ENCODE measurements at regions not wholly inside any gene's neighbourhood (a gene's known extent, or its start where the extent isn't known, plus 50 kb on each side); places are given as distances from the start of the nearest gene placed in this dataset.
"Not testable (repeated sequence)": the region's sequence is repeated elsewhere in the genome, so short reads cannot be mapped to it uniquely, and the experiment has no call there.

DNA sequence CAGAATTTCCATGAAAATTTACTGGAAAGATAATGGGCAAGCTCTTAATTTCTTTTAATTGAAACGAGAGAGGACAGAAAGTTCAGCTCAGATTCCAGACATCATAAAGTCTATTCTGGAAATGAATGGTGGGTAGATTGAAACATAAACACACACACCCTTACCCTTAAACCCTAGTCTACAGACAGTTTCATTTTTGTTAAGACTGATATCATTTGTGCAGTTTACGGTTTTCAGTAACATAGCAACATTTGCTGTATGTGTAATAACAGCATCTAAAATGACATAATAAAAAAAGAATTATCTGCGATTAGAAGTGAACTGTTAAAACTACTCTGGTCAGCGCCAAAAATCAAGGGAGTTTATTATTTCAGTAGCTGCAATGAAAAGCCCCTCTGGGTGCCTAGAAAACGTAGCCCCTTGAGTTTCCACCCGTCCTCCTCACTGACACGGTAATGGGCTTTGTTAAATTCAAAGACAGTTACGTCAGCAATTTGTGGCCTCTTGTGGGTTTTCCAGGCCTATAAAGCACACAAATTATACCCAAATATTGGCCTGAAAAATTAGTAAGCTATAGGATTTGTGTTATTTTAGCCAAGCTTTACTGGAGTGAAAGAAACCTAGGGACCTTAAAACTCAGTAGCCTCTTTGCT, 520.6 kb upstream of the SOX9 start:
- no peak for DNase-seq (ENCODE audit: low read depth, low spot score)

DNA sequence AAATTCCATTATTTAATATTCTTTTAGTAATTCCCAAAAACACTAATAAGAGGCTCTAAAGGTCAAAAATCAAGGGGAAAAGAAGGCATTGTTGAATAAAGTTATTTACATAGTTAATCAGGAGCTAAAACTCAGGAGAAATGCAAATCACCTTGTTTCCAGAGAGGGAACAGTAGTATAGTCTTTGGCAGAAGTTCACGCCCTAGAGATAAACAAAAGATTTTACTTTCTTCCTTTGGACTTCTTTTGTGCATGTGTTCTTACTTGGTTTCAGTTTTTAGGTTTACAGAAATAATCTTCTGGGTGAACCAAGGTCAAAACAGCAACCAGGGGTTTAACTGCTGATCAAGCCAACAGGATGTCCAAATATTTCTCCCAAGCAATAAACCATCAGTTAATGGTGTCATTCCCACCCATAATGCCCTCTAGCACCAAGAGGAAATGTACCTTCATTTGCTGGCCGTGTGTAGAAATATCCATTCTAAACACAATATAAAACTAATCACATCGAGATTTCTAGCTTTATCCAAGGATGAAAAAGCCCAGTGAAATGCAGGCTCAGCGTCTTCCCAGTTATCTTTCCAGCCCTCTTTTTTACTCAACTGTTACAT, 518.8 kb upstream of the SOX9 start:
- no peak for DNase-seq (ENCODE audit: low read depth, low spot score)

GRCh38 chr17:71613996-71614395, 506.8 kb upstream of the SOX9 start:
- no peak for DNase-seq (ENCODE audit: low read depth, low spot score)

DNA sequence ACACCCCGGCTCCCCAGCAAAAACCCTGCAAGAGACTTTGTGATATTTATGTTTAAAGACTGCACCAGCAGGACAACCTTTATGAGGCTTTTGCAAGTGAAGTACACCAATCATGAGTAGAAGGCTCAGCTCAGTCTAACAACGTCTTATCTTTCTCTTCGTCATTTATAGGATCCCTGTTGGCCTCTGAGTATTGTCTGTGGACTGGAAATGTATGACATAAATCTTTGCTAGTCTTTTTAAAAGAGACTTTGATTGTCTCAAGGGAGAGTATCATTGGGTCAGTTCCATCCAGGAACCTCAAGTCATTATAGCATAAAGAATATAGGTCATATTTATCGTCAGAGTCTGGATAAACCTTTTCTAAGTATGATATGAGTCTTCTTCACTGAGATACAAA, 505.0 kb upstream of the SOX9 start:
- DNase-seq (ENCODE audit: low read depth, low spot score), result no peak

DNA sequence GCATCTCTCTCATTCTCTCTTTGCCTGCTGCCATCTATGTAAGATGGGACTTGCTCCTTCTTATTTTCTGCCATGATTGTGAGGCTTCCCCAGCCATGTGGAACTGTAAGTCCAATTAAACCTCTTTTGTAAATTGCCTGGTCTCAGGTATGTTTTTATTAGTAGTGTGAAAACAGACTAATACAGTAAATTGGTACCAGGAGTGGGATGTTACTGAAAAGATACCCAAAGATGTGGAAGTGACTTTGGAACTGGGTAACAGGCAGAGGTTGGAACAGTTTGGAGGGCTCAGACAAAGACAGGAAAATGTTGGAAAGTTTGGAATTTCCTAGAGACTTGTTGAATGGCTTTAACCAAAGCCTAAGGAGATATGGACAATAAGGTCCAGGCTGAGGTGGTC, 503.1 kb upstream of the SOX9 start:
- DNase-seq (ENCODE audit: low read depth, low spot score), result not testable (repeated sequence)

DNA sequence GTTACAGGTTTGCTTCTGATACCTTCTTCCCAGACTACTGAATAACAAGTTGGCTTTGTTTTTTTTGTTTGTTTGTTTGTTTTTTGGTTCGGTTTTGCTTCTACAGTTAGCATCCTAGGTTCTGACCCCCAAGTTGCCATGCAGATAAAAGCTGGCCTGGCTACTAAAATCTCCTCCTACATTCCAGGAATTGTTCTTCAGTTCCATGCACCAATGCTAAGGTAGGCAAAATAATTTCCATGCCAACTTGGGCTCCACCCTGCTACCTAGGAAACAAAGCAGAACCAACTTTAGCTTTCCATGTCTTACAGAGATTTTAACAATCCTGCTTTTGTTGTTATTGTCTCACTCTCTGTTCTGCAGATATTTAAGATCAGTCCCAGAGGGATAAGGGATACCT, 495.5 kb upstream of the SOX9 start:
- no peak for DNase-seq (ENCODE audit: low read depth, low spot score)

DNA sequence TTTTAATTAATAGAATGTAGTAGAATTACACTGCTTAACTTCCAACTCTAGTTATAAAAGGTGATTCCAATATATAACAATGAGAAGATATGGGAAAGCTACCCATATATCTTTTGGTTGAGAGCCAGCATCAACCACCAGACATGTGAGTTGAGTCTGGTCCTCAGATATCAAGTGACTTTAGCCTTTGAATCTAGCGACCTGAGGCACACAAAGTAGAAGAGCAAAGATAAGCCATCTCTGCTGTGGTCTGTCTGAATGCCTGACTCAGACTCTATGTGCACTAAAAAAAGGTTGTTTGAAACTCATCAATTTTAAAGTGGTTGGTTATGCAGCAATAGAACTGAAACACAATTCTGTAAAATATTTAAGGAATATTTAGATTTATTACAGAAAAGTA, 492.5 kb upstream of the SOX9 start:
- no peak for DNase-seq (ENCODE audit: low read depth, low spot score)

DNA sequence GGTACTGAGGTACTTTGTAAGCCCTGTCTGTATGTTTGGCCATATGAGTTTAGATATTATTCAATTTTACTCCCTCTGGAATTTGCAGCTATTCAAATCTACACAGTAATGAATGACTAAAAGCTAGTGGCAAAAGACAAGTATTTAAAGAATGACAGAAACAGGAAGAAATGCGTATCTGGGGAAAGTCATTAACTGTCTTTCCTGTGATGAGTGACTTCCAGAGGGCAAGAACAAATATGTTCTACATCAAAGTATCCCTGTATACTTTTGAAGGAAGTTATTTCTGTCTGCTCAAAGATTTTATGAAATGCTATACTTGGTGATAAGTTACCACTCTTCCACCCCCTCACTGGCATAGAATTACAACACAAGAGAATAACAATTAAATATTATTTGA, 489.3 kb upstream of the SOX9 start:
- no peak for DNase-seq (ENCODE audit: low read depth, low spot score)

GRCh38 chr17:71632328-71632727, 488.5 kb upstream of the SOX9 start:
- no peak for DNase-seq (ENCODE audit: low read depth, low spot score)

GRCh38 chr17:71633391-71633849, 487.4 kb upstream of the SOX9 start:
- no peak for DNase-seq (ENCODE audit: low read depth, low spot score)

- DNase-seq (ENCODE audit: low read depth, low spot score), result no peak
Observed at GRCh38 chr17:71634376-71634775, 486.4 kb upstream of the SOX9 start.

- DNase-seq (ENCODE audit: low read depth, low spot score), result no peak
Observed at GRCh38 chr17:71635187-71635586, 485.6 kb upstream of the SOX9 start.

DNA sequence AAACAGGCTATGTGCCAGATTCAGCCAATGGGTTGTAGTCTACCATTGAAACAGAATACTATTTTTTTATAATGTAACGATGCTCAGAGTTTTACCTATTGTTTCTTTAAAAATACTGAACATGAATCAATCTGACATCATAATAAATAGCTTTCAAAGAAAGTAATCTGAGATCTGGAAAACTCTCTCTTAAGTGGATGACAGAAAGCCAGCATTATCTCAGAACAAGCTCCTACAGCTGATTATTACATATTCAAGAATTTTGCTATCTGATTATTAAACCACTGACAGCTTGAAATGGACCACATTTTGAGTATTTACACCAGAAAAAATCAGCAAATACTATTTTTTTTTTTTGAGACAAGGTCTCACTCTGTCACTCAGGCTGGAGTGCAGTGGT, 484.2 kb upstream of the SOX9 start:
- no peak for DNase-seq (ENCODE audit: low read depth, low spot score)

DNA sequence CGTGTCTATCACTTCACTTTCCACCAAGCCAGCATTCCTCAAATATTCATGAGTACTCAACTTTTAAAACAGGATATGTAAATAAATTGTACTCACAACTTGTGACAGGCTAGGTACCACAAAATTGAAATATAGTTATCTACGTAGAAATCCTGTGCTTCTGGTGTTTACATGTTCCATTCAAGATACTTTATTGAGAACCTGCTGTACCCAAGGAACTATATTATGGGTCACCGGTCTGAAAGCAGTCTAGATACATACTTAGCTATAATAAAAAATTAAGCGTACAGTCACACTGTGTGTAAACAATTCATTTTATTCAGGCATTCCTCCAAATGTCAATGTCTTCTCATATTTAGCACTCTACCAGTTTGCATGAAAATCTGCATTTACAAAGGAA, 482.2 kb upstream of the SOX9 start:
- no peak for DNase-seq (ENCODE audit: low read depth, low spot score)

DNA sequence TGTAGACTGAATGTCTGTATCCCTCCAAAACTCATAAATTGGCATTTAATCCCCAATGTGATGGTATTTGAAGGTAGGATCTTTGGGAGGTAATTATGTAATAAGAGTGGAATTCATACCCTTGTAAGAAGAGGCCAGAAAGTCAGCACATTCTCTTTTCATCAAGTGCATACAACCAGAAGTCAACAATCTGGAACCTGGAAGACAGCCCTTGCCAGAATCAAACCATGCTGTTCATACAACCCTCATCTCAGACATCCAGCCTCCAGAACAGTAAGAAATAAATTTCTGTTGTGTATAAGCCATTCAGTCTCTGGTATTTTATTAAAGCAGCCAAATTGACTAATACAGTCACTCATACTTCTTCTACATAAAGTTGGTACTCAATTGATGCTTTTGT, 481.0 kb upstream of the SOX9 start:
- no peak for DNase-seq (ENCODE audit: low read depth, low spot score)

DNA sequence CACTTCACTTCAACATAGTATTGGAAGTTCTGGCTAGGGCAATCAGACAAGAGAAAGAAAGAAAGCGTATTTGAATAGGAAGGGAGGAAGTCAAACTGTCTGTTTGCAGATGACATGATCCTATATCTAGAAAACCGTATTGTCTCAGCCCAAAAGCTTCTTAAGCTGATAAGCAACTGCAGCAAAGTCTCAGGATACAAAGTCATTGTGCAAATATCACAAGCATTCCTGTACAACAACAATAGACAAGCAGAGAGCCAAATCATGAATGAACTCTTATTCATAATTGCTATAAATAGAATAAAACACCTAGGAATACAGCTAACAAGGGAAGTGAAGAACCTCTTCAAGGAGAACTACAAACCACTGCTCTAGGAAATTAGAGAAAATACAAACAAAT, 473.9 kb upstream of the SOX9 start:
- DNase-seq (ENCODE audit: low read depth, low spot score), result not testable (repeated sequence)

GRCh38 chr17:71648342-71648741, 472.5 kb upstream of the SOX9 start:
- DNase-seq (ENCODE audit: low read depth, low spot score), result not testable (repeated sequence)

GRCh38 chr17:71649941-71650350, 470.9 kb upstream of the SOX9 start:
- no peak for DNase-seq (ENCODE audit: low read depth, low spot score)

DNA sequence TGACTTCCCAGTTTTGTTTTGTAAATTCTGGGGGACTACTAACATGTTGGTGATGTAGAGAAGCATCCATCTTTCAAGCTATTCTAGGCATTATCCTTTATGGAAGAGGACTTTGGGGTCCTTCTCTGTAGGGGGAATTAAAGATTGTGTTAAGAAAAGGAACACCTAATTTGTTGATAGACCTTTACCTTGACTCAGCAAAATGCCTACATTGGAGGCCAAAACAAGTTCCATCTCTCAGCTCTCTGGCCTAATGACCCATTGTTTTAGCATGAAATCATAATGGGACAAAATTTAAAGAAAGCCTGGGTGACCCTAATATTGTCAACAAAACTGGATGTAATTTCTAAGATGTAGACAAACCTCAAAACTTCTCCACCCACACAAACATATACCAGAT, 465.3 kb upstream of the SOX9 start:
- DNase-seq (ENCODE audit: low read depth, low spot score), result no peak

- no peak for DNase-seq (ENCODE audit: low read depth, low spot score)
Observed at GRCh38 chr17:71656964-71657858, 463.6 kb upstream of the SOX9 start.

DNA sequence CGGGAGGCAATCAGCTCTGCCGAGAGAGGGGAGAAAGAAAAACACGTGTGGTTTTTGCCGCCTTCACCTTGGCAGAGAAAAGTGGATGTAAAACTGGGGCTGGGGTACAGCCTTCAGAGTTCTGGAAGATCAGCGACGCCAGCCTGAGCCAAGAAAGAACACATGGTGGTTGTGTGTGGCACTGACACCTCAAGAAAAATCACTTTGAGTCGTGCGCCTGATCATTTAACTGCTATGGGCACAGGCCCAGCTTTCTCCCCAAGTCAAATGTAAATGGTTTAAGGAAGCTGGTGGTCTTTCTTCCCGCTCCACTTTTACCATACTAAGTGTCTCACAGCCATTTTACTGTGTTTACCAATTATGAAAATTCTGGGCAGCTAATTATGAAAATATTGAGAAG, 461.8 kb upstream of the SOX9 start:
- no peak for DNase-seq (ENCODE audit: low read depth, low spot score)

GRCh38 chr17:71664861-71665260, 456.0 kb upstream of the SOX9 start:
- DNase-seq (ENCODE audit: low read depth, low spot score), result no peak

- no peak for DNase-seq (ENCODE audit: low read depth, low spot score)
Observed at GRCh38 chr17:71666047-71666446, 454.8 kb upstream of the SOX9 start.
